Loucy (cell line): ENCODE measurements at regions not wholly inside any gene's neighbourhood (a gene's known extent, or its start where the extent isn't known, plus 50 kb on each side); places are given as distances from the start of the nearest gene placed in this dataset.

ENCODE experiments used
- EZH2phosphoT487 ChIP-seq: fragments of 200-600 bp; IDR thresholded peaks from 2 replicates; pipeline ENCODE4 v1.6.1; 2018; ENCODE audit warnings: antibody characterized with exemption, mild to moderate bottlenecking, moderate library complexity, borderline replicate concordance
- TF ChIP-seq, protein P1 (sequence below): fragments of 200-600 bp; sonication (generic); conservative IDR thresholded peaks from 2 replicates; pipeline ENCODE4 v1.5.1; 2014; ENCODE audit warnings: mild to moderate bottlenecking, antibody characterized with exemption, low read length

DNA sequence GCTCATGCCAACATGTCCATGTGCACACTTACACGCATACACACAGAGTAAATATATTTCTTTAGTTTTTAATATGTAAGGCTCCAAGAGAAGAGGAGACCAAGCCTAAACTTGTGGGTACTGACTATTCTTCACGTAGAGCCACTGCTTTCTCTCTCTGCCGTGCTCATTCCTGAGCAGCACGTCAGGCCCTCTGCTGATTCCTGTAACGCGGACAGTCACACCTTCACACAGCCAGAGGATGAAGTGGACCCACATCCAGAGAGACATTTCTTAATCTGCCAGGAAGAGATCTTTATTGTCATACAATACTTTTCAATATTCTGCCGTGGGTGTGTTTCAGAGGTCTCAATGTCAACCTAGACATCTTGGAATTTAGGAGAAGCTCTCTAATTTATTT lies 560.7 kb downstream of the STK39 start:
- TF ChIP-seq, protein P1, sequence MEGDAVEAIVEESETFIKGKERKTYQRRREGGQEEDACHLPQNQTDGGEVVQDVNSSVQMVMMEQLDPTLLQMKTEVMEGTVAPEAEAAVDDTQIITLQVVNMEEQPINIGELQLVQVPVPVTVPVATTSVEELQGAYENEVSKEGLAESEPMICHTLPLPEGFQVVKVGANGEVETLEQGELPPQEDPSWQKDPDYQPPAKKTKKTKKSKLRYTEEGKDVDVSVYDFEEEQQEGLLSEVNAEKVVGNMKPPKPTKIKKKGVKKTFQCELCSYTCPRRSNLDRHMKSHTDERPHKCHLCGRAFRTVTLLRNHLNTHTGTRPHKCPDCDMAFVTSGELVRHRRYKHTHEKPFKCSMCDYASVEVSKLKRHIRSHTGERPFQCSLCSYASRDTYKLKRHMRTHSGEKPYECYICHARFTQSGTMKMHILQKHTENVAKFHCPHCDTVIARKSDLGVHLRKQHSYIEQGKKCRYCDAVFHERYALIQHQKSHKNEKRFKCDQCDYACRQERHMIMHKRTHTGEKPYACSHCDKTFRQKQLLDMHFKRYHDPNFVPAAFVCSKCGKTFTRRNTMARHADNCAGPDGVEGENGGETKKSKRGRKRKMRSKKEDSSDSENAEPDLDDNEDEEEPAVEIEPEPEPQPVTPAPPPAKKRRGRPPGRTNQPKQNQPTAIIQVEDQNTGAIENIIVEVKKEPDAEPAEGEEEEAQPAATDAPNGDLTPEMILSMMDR: no peak
- no peak for TF ChIP-seq EZH2phosphoT487
